GM21515 (cell line): ENCODE measurements at regions not wholly inside any gene's neighbourhood (a gene's known extent, or its start where the extent isn't known, plus 50 kb on each side); places are given as distances from the start of the nearest gene placed in this dataset.

Experiments used
- ATAC-seq: cut with Tn5 transposase; IDR thresholded peaks from one replicate; pipeline ENCODE4 v1.9.1; 2021; ENCODE audit not compliant: unreplicated experiment

DNA sequence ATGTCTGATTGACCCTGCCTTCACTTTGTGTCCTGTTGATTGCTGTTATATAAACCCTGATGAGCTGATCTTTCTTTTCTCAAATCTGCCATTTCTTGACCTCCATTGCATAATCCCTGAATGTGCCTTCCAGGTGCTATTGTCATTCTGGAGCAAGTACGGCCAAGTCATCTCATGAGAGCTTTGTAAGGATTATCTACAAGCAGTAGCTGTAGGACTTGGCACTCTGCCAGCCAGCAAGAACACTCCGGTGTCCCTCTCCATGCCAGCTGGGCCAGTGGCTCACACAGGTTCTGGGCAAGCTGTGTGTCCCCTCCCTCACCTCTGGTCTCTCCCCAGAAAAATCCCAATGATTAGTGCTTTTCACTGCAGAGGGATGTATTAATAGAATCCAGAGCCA lies 348.1 kb downstream of the FOXO1 start:
- ATAC-seq, result no peak

DNA sequence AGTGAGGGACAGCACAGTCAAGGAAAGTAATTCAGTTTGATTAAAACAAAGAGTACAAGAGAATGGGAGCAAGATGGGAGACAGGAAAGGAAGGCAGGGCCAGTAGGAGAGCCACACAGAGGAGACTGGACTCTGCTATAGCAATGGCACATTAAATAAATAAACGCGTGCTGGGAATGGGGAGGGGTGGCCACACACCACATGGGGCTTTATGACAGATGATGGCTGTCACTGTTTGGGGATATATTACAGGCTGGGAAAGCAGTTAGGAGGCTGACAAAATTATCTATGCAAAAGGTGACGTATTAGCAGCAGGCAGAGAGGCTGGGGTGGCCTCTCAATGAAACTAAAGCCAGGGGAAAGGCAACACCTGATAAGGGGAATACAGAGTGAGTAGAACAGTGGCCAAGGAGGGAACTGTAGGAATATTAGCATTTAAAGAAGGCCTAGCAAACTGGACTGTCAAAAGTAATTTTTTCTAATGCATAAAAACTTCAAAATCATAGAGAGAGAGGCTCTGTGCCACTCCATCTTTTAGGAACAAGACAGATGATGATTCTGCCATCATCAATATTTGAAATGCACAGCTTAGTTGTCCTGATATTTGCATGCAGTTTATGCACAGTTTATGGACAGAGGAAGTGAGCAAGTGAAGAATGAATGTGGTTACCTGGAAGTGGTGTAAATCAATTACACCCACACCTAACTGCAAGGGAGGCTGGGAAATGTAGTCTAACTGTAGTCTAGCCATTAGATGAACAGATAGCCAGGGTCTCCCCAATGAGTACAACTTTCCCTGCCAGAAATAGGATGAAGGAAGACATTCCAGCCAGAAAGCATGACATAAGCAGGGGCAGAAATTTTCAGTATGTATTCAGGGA lies 346.5 kb downstream of the FOXO1 start:
- no peak for ATAC-seq

DNA sequence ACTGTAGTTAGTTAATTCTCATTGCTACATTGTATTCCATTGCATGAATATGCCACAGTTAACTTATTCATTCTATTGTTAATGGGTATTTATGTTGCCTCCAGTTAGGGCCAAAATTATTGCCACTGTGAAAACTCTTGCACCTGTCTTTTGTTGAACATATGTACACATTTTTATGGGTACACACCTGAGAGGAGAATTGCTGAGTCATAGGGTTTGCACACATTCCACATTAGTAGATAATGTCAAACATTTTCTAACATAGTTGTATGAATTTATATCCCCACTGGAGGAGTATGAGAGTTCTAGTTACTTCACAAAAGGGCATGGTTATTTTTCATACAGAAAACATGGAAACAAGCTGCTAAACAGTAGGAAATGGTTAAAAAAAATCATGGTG lies 338.4 kb downstream of the FOXO1 start:
- ATAC-seq, result no peak

DNA sequence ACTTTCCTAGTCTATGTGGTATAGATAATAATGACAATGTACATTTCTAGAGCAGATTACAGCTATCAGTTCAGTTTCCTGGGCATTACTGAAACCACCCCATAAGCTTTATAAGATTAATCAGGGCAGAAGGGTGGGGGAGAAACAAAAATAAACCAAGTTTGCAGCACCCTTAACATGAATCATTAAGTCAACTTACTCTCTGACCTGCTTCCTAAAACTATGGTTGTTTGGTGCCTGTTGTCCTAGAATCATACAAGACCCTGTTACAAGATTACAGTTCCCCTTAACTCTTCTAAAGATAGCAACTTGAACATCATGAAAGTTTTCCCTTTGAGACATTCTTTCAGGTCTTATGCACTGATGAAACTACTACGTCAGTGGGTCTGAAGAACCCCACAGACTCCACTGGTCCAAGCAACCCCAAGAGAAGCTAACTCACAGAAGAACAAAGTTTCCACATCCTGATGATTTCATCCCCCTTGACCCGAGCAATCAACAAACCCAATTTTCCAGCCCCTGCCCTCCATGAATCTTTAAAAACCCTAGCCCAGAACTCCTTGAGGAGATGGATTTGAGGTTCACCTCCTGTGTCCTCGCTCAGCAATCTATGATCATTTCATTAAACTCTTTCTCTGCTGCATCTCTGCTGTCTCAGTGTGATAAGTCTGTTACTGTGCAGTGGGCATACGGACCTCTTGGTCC lies 336.5 kb downstream of the FOXO1 start:
- ATAC-seq, result no peak

DNA sequence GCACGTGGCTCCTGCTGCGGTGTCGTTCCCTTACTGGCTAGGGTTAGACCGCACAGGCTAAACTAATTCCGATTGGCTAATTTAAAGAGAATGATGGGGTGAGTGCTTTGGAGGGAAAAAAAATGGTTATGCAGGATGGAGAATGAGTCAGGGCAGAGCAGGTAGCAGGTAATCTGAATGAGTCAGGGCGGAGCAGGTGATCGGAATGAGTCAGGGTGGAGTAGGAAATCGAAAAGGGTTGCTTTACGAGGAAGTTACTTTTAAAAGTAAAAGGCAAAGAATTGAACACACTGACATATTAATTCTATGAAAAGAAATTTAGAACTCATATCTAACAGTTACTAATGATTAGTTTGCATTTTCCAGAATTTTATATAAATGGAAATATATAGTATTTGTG lies 335.5 kb downstream of the FOXO1 start:
- no peak for ATAC-seq

DNA sequence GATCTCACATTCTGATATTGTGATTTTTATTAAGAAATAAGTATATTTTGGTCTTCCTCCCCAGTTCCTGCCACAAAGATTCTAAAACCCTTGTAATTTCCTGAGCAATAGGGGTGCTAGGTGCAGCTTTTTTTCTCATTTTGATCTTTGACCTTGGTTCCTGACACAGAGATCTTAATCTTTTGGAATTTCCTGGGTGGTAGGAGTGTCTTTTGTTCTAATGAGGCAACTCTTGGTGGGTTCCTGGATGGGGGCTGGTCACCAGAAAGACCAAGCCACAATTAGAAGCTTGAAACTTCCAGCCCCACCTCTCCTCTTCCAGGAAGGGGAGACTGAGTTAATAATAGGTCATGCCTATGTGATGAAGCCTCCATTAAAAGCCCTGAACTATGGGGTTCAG lies 334.6 kb downstream of the FOXO1 start:
- ATAC-seq, result no peak

DNA sequence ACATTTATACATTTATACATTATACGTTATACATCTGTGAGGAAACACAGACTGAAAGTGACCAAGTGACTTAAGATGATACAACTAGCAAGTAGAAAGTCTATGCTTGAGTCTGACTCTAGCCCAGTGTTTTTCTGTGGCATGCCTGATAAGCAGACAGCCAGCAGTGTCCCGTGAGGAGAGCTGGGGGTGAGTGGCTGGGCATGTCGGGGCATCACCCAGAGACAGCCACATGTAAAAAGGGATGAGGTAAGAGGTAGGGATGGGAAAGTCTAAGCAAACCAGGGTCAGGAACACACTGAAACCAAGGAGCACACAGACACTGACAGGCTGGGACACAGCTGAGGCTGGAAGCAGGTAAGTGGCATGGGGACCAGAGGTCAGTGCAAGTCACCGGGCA lies 333.2 kb downstream of the FOXO1 start:
- no peak for ATAC-seq

DNA sequence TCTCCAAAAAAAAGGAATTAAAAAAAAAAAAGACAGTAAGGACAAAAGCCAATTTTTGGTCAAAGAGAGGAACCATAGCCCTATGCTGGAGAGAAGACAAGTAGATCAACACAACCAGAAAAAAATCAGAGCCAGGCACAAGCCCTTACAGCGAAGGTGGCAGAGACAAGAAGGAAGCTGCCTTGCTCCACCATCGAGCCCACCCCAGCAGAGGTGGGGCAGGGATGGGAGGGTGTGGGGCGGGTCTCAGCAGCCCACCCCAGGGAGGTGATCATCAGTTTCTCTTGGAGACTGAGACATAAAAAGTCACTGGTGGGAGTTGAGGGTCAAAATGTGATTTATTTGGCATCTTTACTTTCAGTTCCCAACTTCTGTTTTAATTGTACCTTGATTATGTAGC lies 332.4 kb downstream of the FOXO1 start:
- no peak for ATAC-seq

DNA sequence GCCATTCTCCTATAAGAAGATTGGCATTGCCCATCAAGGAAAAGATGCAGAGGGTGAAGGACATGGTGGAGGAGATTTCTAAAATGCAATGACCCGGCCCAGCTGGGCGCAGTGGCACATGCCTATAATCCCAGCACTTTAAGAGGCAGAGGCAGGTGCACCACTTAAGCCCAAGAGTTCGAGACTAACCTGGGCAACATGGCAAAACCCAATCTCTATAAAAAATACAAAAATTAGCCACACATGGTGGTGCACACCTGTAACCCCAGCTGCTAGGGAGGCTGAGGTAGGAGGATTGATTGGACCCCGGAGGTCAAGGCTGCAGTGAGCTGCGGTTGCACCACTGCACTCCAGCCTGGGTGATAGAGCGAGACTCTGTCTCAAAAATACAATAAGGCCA lies 331.8 kb downstream of the FOXO1 start:
- ATAC-seq, result no peak

DNA sequence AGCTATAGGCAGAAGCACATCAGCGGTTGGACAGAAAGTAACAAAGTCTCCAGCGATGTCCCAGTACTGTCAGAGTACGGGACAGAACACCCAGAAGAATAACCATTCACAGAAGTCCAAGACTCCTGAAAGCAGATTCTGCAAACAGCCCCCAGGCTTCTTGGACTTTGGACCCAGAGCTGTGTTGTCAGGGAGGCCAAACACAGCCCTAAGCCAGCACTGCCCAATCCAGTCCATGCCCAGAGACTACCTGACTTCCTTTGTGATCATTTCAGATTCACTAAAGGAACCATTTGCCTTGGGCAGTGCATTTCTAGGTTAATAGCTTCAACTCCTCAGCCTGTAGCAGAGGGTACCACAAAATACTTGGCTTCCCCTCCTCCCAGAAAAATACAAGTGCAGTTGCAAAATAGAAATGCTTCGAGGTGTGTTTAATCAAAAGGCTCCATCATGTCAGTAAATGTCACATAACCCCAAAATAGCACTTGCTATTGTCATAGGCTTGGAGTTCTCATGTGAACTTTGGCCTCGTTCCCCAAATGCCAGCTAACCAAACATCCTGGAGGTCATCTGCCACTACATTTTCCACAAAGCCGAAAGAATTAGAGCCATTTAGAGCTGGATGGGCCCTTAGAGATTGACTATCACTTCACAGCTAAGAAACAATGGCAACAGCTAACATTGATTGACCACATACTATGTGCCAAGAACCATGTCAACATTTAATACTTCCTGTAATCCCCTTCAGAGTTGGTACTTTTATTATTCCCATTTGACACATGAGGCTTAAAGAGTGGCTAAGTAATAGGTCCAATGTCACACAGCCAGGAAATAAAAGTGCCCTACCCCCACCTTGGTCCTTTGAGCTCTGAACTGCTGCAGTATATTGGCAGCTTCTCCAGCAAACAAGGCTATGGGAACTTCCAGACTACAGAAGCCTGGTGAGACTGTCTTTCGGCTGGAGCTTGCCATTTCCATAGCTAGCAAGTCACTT lies 329.9 kb downstream of the FOXO1 start:
- ATAC-seq, result no peak

DNA sequence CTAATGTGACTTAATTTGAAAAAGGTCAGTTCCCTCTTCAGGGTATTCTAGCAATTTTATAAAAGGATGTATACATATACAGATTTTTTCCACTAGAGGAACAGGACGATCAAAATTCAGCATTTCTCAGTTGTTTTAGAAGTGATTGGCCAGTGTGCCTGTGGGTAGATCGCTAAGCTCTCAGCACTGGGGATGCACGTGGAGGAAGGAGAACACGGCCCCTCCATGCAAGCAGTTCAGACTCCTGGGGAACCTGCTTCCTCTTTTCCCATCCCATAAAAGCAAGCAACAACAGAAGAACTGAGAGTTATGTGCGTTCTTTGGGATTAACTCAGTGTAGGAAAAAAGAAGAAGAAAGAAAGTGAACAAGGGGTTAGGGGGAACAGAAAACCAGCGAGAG lies 328.8 kb downstream of the FOXO1 start:
- ATAC-seq, result no peak

DNA sequence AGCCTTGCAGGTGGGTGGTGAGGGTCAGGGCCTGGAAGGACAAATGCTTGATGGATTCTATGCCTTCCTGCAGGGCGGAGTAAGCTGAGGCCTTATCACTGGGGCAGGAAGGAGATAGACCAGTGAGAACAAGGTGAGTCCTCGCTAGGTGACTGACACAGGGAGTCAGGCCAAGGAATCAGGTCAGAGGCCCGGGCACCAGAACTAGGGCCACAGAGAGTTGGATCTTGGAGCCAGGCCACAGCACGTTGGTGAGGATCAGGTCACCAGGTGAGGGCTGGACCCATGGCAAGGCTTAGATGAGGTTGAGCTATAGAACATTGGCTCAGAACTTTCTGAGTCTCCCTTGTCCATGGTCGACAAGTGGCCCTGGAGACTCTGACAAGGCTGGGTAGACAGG lies 328.2 kb downstream of the FOXO1 start:
- ATAC-seq, result no peak

DNA sequence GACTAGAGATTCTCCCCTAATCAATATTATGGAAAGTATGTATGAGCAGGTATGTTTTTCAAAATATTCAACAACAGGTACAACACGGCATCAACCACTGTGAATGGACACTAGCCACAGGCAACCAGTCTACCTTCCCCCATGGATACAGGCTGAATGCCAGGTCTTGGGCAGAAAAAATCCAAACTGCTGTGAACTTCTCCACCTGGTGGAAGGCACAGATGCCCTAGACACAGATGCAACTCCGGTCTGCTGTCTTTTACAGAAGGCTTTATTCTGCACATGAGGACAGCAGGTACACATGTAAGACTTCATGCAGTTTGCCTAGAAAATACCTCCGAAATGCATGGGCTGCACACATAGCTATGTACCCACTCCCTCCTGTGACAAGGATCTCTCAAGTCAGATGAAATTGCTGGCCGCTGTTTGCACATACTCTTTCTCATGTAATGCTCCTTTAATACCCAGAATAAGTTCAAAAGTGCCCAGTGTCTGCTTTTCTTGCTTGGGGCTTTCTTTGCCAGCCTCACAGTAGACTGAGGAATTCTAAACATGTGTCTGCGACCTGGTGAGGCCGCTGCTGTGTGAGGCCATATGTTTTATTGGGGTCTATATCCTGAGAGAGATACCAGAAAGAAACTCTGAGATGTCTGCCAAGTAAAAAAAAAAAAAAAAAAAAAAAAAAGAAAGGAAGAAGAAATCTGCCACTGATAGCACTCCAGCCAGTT lies 325.9 kb downstream of the FOXO1 start:
- no peak for ATAC-seq

DNA sequence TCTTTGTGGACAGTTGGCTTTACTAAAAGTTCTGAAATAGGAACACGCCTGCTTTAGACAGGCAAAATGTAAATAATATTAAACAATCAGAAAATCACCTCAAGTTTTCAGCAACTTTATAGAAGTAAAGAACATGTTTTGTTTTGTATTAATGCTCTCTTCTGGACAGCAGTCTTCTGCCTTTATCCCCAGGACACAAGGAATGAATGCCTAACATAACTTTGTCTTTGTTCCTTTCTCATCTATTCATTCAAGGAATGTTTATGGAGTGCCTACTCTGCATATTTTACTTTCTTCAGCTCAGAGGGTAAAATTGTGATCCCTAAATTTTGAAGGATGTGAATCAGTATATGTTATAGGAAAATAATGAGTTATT lies 325.4 kb downstream of the FOXO1 start:
- no peak for ATAC-seq

DNA sequence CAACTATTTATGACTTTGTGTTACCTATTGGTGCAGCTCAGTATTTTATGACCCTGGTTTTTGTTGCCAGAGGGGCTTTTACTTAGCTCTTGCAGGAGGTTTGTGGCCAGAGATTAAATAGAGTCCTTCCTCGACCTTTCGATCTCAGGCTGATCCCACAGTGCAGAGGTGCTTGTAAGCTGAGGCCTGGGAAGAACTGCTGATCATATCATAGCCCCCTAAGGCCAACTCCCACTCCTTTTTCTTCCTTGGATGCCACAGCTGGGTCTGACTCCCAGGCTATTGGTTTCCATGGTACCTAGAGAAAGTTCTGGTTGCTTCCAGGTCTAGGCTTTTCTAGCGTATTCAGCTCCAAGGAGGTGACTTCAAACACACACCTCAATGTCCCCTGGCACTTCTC lies 324.9 kb downstream of the FOXO1 start:
- ATAC-seq, result no peak

DNA sequence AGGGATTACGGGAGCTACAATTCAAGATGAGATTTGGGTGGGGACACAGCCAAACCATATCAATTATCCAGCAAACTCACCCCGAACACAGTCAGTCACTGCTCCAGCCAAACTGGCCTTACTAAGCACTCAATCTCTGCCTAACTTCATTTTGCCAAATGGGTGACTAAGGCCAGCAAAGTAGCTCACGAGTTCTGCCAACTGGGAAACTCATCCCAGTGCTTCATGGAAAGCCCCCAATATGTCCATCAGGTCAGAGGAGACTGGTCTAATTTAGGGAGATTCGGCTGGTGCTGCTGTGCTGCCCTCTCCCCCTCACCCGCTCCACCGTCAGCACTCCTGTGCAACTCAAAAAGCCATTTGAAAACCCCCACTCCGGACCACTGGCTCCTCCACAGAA lies 324.0 kb downstream of the FOXO1 start:
- ATAC-seq, result no peak

DNA sequence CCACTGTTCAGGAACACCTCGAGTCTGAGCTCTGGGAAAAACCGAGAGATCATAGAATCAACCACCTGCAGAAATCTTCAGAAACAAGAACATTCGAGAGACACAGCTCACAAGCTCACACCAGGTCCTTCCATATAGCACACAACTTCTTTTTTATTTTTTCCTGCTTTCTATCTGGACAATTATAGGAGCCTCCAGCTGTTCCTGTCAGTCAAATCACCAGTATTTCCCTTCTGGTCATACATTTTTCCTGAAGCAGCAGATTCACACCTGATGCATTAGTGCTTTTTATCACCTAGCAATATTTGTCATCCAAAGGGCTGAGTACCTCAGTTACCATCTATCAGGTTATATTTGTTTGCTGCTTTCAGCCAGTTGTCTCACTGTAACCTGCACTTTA lies 323.5 kb downstream of the FOXO1 start:
- ATAC-seq, result no peak

DNA sequence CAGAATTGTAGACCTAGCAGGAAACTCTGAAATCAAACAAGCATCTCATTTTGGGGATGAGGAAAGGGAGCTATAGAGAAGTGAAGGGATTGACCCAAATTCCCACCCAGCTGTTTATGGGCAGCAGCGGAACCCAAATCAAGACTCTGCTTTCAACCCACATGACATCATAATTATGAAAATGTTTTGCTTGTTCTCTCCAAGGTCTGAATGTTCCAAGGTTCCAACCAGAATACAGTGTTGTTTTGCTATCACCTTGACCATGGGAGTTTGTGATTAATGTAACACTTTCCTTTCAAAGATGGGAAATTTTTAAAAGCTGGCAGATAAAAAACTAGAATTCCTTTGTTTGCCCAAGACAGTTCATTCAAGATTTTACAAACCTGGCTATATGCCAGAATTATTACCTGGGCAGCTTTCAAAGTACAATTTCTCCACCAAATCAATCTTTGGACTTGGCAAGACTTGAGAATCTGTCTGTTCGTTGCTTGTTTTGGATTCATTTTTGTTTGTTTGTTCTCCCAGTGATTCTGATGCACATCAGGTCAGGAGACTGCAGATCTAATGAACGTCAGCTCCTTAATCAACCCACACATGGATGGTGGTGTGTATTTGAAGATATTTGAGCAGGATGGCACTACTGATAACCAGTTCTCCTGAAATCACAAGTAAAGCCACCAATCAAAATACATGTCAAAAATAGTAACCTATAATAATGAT lies 322.7 kb downstream of the FOXO1 start:
- ATAC-seq, result no peak

DNA sequence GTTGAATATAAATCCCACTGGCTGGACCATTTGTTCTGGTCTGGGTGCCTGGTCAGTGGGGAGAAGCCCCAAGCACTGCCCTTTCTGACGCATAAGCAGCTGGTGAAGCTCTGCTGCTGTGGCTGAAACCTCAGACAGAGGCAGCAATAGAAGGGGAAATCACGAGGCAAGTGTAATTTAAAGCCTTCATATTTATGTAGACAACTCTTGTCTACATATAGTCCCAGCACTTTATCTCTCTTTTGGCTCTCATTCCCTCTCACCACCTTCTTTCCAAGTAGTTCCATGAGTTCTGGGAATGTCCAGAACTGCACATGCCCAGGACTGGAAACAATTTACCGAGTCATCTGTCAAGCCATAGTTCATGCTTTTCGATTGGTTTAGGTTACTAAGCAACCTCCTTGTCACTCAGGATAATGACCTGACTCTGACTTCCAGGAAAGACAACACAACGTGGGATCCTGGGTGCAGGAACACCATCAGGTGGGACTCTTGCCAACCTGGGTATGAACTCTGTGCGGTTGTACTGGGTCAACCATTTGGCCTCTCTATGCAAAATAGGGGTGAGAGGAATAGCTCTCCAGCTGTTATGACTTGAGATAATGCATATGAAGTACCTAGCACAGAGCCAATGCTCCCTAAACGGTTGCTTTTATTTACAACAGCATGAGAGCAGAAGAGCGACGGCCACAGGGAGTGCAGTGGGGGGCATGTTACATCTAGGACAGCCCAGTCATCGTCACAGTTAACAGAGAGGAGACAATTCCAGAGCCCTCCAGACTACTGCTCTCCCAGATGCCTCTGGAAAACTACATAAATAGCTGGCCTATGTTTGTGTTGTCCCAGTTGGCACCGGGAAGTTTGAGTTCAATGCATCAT lies 321.9 kb downstream of the FOXO1 start:
- ATAC-seq, result peak; percentile 59
